IPS-18a (cell line): ENCODE measurements at regions not wholly inside any gene's neighbourhood (a gene's known extent, or its start where the extent isn't known, plus 50 kb on each side); places are given as distances from the start of the nearest gene placed in this dataset.
"Not testable (repeated sequence)": the region's sequence is repeated elsewhere in the genome, so short reads cannot be mapped to it uniquely, and the experiment has no call there.

Experiments used
- H3K27ac ChIP-seq: one replicate; pipeline ENCODE4 v1.5.1; 2013; ENCODE audit warnings: low read length
- H3K27me3 ChIP-seq: one replicate; pipeline ENCODE4 v1.6.1; 2013; ENCODE audit warnings: mild to moderate bottlenecking, low read length; ENCODE audit not compliant: control insufficient read depth, insufficient read depth
- H3K36me3 ChIP-seq: one replicate; pipeline ENCODE4 v1.6.1; 2013; ENCODE audit warnings: low read depth, low read length; ENCODE audit not compliant: control insufficient read depth
- H3K4me1 ChIP-seq: one replicate; pipeline ENCODE4 v1.6.1; 2013; ENCODE audit warnings: low read depth, low read length; ENCODE audit not compliant: control insufficient read depth
- H3K4me3 ChIP-seq: one replicate; pipeline ENCODE4 v1.5.1; 2013; ENCODE audit warnings: low read length
- H3K9ac ChIP-seq: one replicate; pipeline ENCODE4 v1.6.1; 2013; ENCODE audit warnings: mild to moderate bottlenecking, low read length, moderate library complexity
- H3K9me3 ChIP-seq: one replicate; pipeline ENCODE4 v1.6.1; 2013; ENCODE audit warnings: low read depth, low read length; ENCODE audit not compliant: control insufficient read depth

DNA sequence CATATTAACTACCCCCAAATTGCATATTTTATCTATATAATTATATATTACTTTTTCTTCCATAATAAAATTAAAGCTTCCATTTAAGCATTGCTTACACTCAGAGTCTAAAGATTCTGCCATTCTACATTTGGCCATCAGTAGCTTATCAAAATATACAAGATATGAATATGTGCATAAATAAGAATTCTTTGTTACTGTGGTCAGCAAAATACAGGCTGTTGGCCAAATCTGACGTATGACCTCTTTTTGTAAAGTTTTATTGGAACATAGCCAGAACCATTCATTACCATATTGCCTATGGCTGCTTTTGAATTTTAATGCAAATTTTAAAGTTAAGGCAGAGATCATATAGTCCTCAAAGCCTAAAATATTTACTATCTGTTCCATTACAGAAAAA lies 643.9 kb upstream of the VRK2 start:
- no peak overlapping the region for H3K27ac ChIP-seq
- H3K36me3 ChIP-seq = no peaks in the 10 kb centered on the region
- no peaks in the 10 kb centered on the region for H3K9me3 ChIP-seq
- H3K4me1 ChIP-seq = peaks cover 4% of the 10 kb centered on the region
- no peak overlapping the region for H3K9ac ChIP-seq
- H3K4me3 ChIP-seq = no peak overlapping the region
- no peaks in the 10 kb centered on the region for H3K27me3 ChIP-seq

DNA sequence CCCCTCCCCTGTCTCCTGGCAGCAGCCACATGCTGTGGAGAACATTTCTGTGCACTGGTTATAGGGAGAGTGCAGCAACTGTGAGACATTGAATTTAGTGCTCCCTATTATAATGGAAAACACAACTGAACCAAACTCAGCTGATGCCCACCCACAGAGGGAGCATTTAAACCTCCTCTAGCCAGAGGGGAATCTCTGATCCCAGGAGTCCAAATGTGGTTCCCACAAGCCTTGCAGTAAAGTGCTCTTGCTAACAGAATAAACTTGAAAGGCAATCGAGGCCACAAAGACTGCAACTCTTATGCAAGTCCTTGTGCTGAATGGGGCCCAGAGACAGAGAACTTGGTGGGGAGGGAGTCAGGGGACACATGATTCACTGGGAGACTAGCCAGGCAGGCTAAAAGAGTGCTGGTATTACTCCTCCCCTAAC lies 638.8 kb upstream of the VRK2 start:
- H3K27ac ChIP-seq = no peak overlapping the region
- peaks cover 13% of the 10 kb centered on the region for H3K4me1 ChIP-seq
- H3K27me3 ChIP-seq = no peaks in the 10 kb centered on the region
- H3K4me3 ChIP-seq = no peak overlapping the region
- no peaks in the 10 kb centered on the region for H3K36me3 ChIP-seq
- H3K9ac ChIP-seq = no peak overlapping the region
- H3K9me3 ChIP-seq = no peaks in the 10 kb centered on the region

DNA sequence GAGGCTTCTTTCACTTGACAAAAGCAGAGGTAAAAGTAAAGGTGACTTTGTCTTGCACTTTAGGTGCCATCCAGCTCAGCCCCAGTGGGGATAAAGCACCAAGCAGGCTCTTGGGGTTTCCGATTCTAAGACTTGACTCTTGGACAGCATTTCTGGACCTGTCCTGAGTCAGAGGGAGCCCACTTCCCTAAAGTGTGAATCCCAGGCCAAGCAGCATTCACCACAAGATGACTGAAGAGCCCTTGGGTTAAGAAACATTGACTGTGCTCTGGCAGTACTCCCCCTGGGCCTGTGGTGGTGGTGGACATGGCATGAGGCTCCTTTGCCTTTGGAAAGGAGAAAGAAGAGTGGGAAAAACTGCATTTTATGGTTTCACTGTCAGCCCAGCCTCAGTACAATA lies 638.0 kb upstream of the VRK2 start:
- no peaks in the 10 kb centered on the region for H3K27me3 ChIP-seq
- no peak overlapping the region for H3K9ac ChIP-seq
- H3K27ac ChIP-seq = no peak overlapping the region
- peaks cover 13% of the 10 kb centered on the region for H3K4me1 ChIP-seq
- no peak overlapping the region for H3K4me3 ChIP-seq
- H3K36me3 ChIP-seq = no peaks in the 10 kb centered on the region
- peaks cover 1% of the 10 kb centered on the region for H3K9me3 ChIP-seq

DNA sequence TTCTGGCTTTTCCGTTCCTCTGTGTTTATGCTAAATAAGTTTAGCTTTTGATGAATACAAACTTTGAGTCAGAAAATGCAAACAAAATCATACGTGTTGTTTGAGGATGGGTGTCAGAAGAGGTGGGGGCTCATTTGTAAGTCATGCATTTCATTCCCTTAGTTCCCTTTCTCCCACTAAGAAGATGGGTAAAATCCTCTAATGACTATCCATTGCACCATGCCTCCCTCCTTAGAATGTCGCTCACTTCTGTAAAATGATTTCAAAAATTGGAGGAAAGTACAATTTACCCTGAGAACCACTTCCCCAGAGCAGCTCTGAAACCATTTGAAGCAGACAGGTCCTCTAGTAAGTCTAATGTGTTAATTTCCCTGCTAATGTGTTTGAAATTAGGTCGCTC lies 629.6 kb upstream of the VRK2 start:
- peaks cover 5% of the 10 kb centered on the region for H3K9me3 ChIP-seq
- H3K27me3 ChIP-seq = no peaks in the 10 kb centered on the region
- no peak overlapping the region for H3K4me3 ChIP-seq
- H3K4me1 ChIP-seq = no peaks in the 10 kb centered on the region
- no peak overlapping the region for H3K27ac ChIP-seq
- no peaks in the 10 kb centered on the region for H3K36me3 ChIP-seq
- H3K9ac ChIP-seq = no peak overlapping the region

DNA sequence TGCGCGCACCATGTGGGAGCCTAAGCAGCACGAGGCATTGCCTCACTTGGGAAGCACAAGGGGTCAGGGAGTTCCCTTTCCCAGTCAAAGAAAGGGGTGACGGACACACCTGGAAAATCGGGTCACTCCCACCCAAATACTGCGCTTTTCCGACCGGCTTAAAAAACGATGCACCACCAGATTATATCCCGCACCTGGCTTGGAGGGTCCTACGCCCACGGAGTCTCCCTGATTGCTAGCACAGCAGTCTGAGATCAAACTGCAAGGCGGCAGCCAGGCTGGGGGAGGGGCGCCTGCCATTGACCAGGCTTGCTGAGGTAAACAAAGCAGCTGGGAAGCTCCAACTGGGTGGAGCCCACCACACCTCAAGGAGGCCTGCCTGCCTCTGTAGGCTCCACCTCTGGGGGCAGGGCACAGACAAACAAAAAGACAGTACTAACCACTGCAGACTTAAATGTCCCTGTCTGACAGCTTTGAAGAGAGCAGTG lies 627.7 kb upstream of the VRK2 start:
- not testable (repeated sequence) for H3K9ac ChIP-seq, H3K9me3 ChIP-seq, H3K4me1 ChIP-seq, H3K4me3 ChIP-seq, H3K27me3 ChIP-seq, H3K27ac ChIP-seq, H3K36me3 ChIP-seq

DNA sequence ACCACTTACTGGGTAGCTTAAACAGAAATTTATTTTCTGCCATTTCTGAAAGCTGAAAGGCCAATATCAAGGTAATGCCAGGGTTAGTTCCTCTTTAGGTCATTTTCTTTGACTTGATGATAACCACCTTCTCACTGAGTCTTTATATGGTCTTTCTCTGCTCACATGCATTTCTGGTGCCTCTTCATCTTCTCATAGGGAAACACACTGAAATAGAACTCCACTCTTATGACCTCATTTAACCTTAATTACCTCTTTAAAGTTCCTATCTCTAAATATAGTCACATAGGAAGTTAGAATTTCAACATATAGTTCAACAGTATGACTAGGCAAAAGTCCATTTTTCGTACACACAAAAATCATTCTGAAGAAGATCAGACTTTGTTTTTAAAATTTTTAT lies 616.8 kb upstream of the VRK2 start:
- Histone ChIP-seq H3K27ac (no peak overlapping the region), H3K9ac (no peak overlapping the region), H3K9me3 (no peaks in the 10 kb centered on the region), H3K27me3 (no peaks in the 10 kb centered on the region), H3K4me1 (no peaks in the 10 kb centered on the region), H3K4me3 (no peak overlapping the region), H3K36me3 (no peaks in the 10 kb centered on the region)

DNA sequence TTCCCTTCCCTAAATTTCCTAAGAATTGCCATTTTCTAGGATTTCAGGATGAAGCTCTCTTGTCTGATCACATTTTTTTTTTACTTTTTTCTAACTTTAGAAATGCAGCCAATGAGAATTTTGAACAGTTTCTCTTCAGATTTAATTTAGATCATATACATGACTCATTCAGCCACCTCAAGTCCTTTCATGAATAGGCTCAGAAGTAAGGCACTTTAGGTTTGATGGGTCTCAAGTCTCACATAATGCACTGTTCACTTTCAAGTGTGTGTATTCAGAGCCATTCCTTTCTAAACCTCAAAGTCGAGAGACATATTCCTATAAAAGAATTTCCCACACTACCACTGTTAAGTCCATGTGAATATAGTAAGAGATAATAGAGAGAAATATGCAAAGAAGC lies 614.1 kb upstream of the VRK2 start:
- Histone ChIP-seq H3K4me1 (no peaks in the 10 kb centered on the region), H3K36me3 (no peaks in the 10 kb centered on the region), H3K27me3 (no peaks in the 10 kb centered on the region), H3K4me3 (no peak overlapping the region), H3K9me3 (no peaks in the 10 kb centered on the region), H3K27ac (no peak overlapping the region), H3K9ac (no peak overlapping the region)

DNA sequence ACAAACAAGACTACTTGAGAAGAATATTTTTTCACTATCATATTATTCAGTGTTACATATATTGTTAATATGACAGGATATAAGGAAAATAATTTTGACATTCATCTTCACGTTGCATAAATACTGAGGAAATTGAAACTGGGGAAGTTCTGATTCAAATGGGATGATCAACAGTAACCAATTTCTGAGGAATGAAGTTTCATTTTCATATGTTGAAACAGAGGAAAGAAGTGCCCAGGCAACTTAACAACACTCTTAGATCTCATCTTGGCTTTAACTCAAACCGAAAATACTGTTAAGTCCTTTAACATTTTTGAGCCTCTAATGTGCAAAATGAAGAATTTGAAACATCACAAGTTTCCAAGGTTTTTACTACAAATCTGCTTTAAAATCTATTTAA lies 612.2 kb upstream of the VRK2 start:
- H3K27ac ChIP-seq = no peak overlapping the region
- H3K9ac ChIP-seq = no peak overlapping the region

DNA sequence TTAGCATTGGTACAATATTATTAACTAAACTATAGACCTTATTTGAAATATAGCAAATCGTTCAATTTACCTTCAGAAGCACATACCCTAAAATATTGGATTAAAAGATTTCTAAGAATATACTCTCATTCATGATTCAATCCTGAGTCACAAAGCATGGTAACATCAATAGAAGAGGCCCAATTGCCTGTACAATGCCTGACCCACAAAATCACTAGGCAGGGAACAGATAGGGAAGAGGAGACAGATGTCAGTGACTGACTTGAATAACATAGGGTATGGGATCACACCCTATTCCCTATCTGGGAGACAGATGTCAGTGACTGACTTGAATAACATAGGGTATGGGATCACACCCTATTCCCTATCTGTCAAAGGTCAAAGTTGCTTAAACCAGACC lies 611.6 kb upstream of the VRK2 start:
- Histone ChIP-seq H3K4me1 (no peaks in the 10 kb centered on the region), H3K27me3 (no peaks in the 10 kb centered on the region)

More for the DNA sequence above, 612.2 kb upstream of the VRK2 start:
- Histone ChIP-seq H3K27me3 (no peaks in the 10 kb centered on the region), H3K36me3 (no peaks in the 10 kb centered on the region), H3K4me3 (no peak overlapping the region), H3K4me1 (no peaks in the 10 kb centered on the region), H3K9me3 (no peaks in the 10 kb centered on the region)

DNA sequence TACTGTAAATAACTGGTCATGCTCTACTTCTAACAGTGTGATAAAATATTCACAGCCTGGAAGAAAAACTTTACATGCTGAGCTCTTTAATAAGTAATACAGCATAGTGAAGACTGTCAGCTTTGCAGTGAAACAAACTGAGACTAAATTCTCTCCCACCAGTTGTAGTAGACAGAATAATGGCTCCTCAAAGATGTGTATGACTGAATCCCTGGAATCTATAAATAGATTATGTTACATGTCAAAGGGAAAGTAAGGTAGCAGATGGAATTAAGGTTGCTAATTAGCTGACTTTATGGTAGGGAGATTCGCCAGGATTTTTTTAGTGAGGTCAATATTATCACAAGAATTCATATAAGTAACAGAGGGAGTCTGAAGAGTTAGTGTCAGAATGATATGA lies 609.5 kb upstream of the VRK2 start:
- Histone ChIP-seq H3K27ac (no peak overlapping the region), H3K9me3 (no peaks in the 10 kb centered on the region), H3K9ac (no peak overlapping the region), H3K4me1 (no peaks in the 10 kb centered on the region), H3K4me3 (no peak overlapping the region), H3K27me3 (no peaks in the 10 kb centered on the region), H3K36me3 (no peaks in the 10 kb centered on the region)

More for the DNA sequence above, 611.6 kb upstream of the VRK2 start:
- Histone ChIP-seq H3K36me3 (no peaks in the 10 kb centered on the region), H3K9me3 (no peaks in the 10 kb centered on the region), H3K4me3 (no peak overlapping the region), H3K27ac (no peak overlapping the region), H3K9ac (no peak overlapping the region)

DNA sequence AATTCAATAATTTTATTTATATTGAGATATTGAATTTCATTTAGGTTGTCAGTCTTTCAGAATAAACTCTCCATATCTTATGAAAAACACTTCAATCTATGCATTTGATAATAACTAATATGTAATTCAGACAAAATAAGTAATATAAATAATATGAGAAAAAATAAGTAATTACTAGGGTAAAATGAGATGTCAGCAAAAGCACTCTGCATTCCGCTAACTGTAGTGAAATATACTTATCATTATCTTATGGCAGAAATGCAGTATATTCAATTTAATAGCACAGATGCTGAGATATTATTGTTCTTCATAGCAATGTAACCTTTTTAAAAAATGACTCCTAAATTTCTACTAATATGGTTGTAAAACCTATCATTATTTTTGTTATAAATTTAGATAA lies 606.2 kb upstream of the VRK2 start:
- Histone ChIP-seq H3K4me3 (no peak overlapping the region), H3K27ac (no peak overlapping the region), H3K4me1 (no peaks in the 10 kb centered on the region), H3K9me3 (no peaks in the 10 kb centered on the region), H3K27me3 (no peaks in the 10 kb centered on the region), H3K36me3 (no peaks in the 10 kb centered on the region), H3K9ac (no peak overlapping the region)

DNA sequence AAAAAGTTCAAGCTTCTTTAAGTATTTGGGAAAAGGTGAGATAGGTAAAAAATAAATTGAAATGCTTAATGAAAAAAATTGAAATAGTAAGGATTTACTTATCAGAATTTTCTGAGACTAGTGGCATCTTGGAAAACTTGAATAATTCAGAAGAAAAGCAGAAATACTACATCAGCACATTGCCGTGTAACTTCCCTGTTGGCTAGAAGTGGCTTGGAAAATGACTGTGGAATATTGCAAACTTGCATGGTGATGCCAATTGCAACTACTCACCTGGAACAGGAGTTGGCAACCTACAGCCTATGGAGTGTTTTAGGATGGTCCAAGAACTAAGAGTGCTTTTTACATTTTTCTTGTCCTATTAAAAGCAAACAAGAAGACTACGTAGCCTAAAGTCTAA lies 603.5 kb upstream of the VRK2 start:
- H3K36me3 ChIP-seq = no peaks in the 10 kb centered on the region
- H3K27me3 ChIP-seq = no peaks in the 10 kb centered on the region
- no peak overlapping the region for H3K27ac ChIP-seq

More for the DNA sequence above, 603.5 kb upstream of the VRK2 start:
- H3K4me3 ChIP-seq = no peak overlapping the region
- no peak overlapping the region for H3K9ac ChIP-seq
- H3K4me1 ChIP-seq = no peaks in the 10 kb centered on the region
- H3K9me3 ChIP-seq = no peaks in the 10 kb centered on the region
